HG02938 (cell line): ENCODE measurements at regions not wholly inside any gene's neighbourhood (a gene's known extent, or its start where the extent isn't known, plus 50 kb on each side); places are given as distances from the start of the nearest gene placed in this dataset.
"Not testable (repeated sequence)": the region's sequence is repeated elsewhere in the genome, so short reads cannot be mapped to it uniquely, and the experiment has no call there.

Source experiments
- ATAC-seq: cut with Tn5 transposase; IDR thresholded peaks from one replicate; pipeline ENCODE4 v1.9.1; 2021; ENCODE audit warnings: mild to moderate bottlenecking, moderate library complexity; ENCODE audit not compliant: unreplicated experiment

GRCh38 chrX:4613651-4614050 is 900.2 kb upstream of the PRKX start:
- ATAC-seq: not testable (repeated sequence)

GRCh38 chrX:4588893-4589292 is 875.4 kb upstream of the PRKX start:
- ATAC-seq: no peak

DNA sequence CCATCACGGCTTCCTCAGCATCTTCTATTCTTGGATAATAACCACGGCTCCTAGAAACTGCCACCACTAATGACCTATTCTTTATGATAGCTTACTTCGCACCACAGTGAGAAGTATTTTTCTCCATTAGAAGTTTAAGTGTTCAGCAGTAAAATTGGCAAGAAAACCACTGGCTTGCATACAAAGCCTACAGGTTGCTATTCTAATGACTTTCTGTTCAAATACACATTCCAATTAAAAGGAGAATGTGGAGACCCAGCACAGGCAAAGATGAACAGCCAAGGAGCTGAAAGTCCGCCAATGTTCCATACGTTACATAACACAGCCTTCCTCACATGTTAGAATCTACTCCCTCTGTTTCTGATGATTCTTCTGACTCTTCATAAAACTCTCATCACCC is 875.0 kb upstream of the PRKX start:
- no peak for ATAC-seq

DNA sequence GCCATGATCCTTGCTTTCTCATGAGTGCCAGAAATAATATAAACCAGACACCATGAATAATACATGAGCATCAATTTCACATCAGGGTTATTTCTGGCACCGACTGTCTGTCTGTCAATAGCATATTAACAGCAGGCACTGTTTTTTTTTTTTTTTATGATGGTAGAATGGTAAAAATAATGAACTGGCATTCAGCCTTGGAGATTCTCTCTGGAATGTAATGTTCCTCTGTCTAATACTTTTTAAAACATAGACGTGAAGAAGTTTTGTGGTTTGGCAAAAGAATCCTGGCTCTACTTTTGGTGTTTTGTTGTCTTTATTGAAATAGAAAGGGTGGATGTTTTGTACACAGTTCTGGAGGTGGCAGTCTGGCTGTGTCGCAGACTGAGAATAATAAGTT is 874.6 kb upstream of the PRKX start:
- no peak for ATAC-seq

DNA sequence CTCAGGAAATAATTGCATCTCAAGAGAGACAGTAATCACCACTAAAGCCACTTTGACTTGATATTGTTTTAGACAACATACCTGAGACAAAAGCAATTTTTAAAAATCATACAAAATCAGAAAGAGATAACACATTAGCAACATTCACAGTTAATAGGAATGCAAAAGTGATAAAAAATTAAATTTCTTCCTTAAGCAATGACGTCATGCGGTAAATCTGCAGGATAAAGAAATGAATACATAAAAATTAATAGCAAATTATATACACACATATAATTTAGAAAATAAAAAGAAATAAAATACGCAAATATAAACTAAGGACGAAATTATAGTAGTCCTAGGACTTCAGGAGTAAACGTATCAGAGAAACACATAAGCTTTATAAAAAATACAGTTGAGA is 866.5 kb upstream of the PRKX start:
- no peak for ATAC-seq

DNA sequence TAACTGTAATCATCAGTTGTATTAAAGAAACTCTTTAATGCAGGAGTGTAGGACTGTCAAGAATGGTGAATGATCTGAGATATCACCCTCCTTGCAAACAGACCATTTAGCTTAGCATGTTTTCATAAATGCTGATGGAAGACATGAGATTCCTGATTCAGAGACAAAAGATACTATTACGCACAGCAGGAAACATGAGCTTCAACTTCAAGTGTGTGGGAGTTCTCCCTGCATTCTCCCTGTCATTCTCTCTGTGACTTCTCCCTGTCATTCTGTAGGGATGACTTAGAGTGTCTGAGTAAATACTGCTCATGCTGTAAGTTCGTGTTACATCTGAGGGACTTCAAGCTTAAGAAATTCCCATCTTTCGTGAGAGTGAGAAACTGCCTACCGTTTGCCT is 866.0 kb upstream of the PRKX start:
- ATAC-seq: no peak

DNA sequence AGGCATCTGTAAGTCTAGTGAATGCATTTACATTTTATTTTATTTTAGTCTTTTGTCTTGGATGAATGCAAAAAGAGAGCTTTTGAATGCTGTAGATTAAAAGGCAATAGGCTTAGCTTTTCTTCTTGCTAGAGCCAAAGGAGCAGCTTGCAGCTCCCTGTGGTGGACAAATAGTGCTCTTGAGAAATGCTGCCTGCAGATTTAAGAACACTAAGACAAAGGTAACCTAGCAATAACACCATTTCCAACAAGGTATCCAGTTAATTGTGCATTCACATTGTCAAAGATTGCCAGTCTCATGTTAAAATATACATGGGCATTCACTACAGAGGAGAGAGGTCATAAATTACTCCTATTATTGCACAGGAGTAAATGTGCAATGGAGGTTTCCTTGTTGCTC is 859.2 kb upstream of the PRKX start:
- no peak for ATAC-seq

- no peak for ATAC-seq
These were observed 856.7 kb upstream of the PRKX start for GRCh38 chrX:4570151-4570550.

GRCh38 chrX:4560192-4560591 is 846.7 kb upstream of the PRKX start:
- ATAC-seq: no peak

- ATAC-seq: no peak
These were observed 836.6 kb upstream of the PRKX start for GRCh38 chrX:4550018-4550417.

DNA sequence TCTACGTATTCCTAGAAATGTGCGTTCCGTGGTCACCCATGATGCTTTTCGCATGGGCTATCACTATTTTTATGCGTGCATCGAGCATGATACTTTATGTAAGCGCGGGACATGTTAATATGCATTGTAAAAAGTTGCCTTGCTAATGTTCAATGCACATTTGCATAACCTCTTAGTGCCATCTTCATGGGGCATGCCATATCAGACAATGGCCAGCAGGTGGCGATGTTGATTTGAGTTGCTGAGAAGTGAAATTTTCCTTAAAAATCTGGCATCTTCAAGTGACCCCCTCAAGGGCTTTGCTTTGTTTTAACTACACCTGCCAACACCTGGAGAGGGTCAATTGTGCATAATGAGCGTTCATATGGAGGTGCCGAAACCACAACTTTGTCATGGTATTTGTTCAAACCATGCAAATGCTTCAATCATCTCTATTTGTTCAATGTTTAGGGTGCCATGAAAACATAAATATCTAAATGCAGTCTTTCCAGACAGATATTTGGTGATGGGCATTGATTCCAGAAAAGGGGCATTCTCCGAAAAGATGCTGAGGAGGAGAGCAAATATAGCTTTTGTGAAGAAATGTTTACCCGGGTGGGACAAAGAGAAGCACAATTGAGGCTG is 833.9 kb upstream of the PRKX start:
- ATAC-seq: peak; percentile 58

DNA sequence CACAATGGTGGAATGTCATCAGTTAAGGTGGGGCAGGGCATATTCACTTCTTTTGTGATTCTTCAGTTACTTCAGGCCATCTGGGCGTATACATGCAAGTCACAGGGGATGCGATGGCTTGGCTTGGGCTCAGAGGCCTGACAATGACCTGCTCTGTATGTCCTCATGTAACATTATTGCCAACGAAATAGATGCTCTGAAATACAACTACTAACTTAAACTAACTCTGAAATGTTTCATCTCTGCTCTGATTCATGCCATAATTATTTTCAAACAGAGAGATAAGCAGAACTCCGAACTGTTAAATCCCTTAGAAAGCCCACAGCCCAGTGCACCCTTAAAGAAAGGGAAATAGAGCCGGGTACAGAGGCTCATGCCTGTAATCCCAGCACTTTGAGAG is 832.7 kb upstream of the PRKX start:
- not testable (repeated sequence) for ATAC-seq

GRCh38 chrX:4528247-4528646 is 814.8 kb upstream of the PRKX start:
- no peak for ATAC-seq

DNA sequence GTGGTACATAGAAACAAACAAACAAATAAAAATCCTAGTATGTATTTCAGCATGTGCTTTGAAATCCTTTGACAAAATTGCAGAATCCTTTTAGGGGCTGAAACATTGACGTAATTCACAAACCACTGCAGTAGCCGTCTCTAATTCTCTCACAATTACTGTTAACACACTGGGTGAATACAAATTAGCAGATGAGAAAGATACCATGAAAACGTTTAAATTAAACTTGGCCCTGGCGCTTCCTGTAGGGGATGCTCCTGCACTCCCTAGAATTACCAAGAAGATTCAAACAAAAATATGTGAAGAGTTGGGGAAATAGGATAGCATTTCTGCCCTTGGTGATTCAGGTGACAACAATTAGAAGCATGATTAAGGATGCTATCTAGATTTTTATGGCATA is 772.5 kb upstream of the PRKX start:
- ATAC-seq: no peak

- ATAC-seq: no peak
These were observed 770.8 kb upstream of the PRKX start for GRCh38 chrX:4484266-4484665.

- ATAC-seq: no peak
These were observed 738.1 kb upstream of the PRKX start for GRCh38 chrX:4451591-4451990.

- ATAC-seq: no peak
These were observed 736.7 kb upstream of the PRKX start for GRCh38 chrX:4450177-4450576.

DNA sequence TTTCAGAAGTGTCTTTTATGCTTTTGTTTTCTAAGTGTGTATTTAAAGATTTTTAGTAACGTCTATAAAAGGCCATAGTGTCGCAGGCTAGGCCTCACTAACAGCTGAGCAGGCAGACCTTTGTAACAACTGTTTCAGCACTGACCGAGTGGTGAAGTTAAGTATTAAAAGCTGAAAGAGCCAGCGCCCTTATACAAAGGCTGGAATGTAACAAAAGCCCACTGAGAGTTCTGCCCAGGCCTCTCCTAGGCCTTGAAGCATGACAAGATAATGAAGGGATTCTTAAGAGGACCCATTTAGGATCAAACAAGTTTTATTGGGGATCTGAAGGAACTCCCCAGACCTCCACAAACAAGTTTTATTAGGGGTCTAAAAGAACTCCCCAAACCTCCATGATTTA is 722.5 kb upstream of the PRKX start:
- ATAC-seq: no peak

- no peak for ATAC-seq
These were observed 684.0 kb upstream of the PRKX start for GRCh38 chrX:4397471-4397870.

DNA sequence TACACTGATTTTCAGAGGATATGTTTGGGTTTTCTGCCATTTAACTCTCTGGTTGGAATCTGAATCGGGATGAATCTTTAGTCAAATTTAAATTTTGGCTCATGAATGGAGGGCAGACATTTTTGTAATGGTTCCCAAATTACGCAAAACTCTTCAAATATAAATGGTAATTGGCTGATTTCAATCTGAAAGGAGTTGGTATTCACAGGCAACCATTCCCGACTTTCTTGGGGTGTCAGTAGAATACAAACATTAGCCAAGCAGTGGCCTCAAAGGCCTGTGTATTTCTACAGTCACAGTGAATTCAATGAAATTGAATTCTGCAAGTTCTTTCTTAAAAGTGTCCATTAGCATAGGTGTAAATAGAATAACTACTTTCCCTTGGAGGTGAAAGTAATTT is 668.8 kb upstream of the PRKX start:
- no peak for ATAC-seq

- ATAC-seq: no peak
These were observed 667.3 kb upstream of the PRKX start for GRCh38 chrX:4380710-4381109.

DNA sequence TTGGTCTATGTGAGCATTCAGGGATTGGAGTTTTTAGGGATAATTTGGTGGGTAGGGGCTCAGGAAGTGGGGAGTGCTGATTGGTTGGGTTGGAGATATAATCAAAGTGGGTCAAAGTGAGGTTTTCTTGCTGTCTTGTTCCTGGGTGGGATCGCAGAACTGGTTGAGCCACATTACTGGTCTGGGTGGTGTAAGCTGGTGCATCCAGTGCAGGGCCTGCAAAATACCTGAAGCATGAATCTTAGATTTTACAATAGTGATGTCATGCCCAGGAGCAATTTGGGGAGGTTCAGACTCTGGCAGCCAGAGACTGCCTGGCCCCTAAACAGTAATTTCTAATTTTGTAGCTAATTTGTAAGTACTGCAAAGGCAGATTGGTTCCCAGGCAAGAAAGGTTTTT is 665.6 kb upstream of the PRKX start:
- ATAC-seq: no peak

DNA sequence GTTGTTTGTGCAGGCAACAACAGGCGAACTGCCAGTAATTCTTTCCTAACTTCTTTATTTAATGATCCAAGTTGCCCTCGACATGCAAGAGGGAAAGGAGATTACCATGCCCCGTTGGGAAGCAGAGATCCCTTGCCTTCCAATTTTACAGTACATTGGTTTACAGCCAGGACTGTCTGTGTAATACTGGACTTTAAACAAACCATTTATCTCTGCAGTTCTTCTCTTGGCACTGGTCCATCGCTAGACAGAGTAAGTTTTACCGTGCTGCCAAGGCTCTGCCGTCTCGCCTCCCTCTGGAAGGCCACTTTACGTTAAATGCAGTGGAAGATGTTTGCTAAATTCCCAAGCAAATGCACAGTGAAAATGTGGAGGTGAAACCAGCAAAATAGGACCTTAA is 660.3 kb upstream of the PRKX start:
- ATAC-seq: no peak

DNA sequence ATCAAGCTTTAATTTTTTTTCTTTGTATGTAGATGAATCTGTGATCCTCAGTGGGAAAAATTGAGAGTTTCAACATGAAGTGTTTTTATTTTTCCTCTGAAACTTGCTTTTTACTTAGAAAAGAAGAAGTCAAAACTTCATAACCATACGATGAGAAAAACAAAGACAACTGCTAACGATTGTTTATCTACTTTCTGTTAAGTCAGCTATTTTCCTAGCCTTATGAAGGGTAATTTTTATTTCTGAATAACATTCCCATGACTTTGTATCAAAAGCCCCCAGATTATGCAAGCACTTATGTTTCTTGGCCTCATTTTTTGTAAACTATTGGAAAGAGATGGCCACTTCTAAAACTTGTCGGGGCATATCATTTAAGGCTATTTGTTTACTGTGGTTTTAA is 645.1 kb upstream of the PRKX start:
- ATAC-seq: no peak
